GM19438 (cell line): ENCODE measurements at regions not wholly inside any gene's neighbourhood (a gene's known extent, or its start where the extent isn't known, plus 50 kb on each side); places are given as distances from the start of the nearest gene placed in this dataset.

Experiments used
- ATAC-seq: cut with Tn5 transposase; IDR thresholded peaks from one replicate; pipeline ENCODE4 v1.9.1; 2021; ENCODE audit warnings: low read depth; ENCODE audit not compliant: unreplicated experiment

DNA sequence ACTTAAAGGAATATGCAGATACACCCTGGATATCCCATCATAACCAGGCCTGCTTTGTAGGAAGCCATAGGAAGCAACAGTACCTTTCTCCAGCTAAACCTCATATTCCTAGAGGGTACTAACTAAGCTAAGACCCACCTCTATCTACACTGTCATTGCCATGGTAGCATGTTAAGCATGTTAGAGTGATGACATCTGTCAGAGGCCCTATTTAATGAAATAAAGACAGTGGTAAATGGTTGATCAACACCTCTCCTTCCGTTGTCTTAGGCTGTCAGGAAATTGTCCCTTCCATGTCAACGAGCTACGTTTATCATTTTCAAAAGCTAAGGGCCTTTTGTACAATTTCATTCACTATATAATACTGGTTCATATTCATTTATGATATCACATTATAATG is 251.1 kb upstream of the PSMD7 start:
- ATAC-seq = no peak

DNA sequence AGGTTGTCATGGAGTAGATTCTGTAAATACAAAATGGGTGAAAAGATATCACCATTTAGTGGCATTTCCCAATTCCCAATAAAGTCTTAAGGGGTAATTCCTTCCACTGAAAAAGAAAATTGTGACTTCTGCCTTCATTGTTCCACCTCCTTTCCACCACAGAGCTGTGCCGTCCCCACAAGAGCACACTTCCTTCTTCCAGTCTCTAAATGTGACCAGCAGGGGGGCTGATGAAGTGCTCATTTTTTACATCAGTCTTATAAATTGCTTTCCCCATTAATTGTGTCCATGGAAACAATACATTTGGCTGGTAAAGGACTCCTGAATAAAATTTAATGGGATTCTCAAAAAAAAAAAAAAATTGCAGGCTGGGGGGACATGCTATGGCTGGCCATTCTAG is 260.8 kb upstream of the PSMD7 start:
- ATAC-seq = no peak

DNA sequence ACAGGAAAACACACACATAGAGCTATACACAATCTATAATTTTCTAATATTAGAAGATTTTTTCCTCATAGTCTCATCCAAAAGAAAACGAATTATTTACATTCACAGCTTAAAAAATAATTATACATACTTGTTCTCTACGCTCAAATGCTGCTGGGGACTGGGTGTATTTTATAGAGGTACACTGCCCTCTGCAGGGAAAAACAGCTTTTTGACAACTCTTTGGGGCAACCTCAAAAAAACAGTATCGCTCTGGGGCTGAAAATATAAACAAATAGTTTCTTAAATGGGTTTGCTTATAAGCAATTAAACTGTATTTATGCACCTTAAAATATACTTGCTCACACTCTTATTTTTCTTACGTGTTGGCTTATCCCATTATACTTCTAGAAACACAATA is 261.8 kb upstream of the PSMD7 start:
- no peak for ATAC-seq

DNA sequence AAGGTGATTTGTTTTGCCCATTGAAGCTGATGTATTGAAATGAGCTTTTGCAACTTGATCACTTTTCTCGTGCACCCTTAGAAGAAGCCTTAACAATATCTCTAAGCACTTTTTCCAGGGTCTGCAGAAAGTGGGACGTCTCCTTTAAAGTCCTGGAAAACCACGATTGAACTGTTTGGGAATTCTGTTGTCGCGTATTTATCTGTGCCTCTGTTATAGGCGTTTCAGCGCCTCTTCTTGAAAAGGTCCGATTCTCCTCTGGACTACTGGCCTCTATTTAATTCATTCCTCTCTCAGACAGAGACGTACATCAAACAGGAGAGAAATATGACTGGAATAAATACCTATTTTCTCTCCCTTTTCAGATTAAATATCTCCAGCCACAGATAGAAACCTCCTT is 262.4 kb upstream of the PSMD7 start:
- no peak for ATAC-seq

DNA sequence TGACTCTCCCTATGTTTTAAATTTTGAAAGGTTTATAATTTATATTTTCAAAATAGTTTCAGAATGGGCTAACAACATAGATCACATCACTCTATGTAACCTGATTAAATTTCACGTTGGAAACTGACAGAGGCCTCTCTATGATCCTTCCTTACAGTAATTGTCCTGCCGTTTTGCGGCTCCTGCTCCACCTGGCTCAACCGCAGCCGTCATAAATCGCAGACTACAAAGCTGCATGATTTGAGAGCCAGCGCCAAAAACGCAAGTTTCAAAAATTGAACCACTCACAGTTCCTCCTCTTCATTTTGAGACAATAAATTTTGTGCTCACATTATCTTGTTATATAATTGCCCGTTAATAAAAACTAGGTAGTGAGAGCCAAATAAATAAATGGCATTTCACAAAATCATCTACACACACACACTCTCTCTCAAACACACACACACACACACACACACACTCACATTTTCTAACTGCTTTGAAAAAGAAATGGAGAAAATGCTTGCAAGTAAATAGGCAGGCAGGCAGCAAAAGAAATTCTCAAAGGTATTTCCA is 263.1 kb upstream of the PSMD7 start:
- ATAC-seq = no peak

DNA sequence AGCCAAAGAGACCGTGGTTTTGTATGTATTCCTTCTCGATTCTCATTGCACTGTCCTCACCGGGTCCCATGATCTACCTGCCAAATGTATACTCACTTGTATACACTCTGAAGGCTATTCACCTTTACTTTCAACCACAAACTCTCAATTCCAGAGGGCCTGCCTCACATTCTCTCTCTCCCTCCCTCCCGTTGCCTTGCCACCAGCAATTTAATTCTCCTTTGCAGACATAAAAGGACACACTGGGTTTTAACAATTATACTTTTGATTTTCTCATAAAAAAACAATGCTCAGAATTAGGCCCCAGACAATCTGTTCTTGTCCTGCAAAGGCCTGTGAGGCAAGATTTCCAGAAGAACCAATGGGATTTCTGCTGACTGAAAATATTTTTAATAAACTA is 265.1 kb upstream of the PSMD7 start:
- no peak for ATAC-seq

DNA sequence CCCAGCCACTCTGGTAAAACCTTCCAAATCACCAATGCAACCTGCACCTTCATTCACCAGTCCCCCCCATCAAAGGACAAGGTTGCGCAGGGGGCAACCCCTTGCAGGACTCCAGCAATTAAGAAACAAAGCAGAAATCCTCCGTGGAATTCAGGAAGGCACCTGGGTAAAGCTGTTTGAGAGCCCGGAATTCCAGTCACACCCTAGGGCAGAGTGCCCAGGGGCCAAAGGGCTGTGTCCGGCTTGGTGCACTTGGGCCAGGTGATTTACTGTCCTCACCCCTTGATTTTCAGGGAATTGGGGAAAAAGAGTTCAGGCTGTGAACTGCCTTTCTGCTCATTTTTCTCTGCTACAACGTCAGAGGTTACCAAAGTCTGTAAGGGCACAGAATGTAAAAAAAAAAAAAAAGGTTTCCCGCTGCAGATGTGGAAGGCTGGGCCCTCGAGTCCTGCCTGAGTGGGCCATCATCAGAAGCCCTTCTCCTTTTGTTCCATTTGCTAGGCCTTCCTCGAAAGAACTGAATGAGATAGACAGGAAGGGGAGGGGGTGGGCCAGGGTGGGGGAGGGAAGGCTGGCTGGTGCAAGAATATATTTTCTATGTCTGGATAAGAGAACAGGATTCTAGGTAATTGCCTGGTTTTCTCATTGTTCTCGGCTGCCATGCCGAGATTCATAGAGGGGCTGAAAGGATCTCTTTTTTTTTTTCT is 266.5 kb upstream of the PSMD7 start:
- ATAC-seq = no peak

DNA sequence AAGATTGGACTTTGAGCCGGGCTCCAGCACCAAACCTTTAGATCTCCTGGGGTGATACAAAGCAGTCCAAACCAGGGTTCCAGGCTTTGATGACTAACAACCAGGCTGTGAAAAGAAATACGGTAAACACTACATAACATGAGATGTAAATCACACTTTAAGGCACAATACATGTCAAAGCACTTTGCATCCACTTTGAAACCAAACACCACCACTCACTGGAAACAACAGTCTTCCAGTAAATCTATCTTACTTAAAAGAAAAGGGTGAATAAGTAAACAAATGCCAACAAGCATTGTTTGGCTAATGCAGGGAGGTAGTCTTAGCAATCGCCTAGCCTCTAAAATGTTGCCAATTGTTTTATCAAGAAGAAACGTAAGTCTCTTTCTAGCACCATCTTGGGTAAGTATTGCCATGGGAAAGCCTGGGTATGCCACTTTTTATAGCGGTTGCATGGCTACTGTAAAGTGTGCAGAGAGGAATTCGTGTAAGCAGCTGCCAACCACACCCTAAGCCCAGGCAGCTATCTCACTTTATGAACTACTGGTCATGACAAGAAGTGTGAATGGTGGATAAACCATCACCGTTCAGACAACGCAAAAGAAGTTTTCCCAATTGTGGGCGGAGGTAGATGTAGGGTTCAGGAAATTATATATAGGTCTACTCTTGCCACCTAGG is 267.4 kb upstream of the PSMD7 start:
- ATAC-seq = no peak

DNA sequence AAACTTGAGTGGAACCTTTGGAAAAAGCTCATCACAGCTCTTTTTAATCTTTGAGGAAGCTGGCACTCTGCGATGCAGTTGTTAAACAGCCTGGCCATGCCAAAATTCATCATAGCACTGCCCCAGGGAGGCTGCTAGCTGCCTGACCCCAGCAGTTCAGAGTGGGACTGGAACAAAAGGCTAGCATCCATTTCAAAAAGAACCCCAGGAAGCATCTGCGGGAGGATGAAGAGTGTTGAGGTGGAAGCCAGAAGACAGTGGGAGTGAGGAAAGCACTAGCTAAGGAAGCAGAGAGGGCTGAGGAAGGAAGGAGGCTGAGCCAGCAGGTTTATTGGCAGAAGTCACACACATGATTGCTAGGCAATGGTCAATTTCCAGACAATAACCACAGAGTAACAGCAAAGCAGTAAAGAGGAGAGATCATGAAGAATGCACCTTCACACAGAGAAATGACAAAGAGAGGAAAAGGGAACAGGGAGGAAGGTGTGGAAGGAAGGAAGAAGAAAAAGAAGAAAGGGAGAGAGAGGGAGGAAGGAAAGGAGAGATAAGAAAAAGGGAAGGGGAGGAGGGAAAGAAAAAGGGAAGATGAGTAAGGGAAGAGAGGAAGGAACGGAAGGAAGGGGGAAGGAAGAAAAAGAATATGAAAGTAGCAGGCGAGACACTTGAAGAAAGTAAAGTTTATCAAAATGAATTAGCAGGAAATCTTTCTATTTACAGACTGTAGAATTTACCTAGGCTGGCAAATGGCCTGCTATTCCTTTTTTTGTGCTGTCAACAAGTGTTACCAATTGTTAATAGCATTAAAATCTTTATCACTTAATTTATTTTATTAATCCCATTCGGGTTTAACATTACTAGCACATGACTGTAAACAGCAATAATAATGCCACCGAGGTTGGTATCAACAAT is 270.0 kb upstream of the PSMD7 start:
- no peak for ATAC-seq

DNA sequence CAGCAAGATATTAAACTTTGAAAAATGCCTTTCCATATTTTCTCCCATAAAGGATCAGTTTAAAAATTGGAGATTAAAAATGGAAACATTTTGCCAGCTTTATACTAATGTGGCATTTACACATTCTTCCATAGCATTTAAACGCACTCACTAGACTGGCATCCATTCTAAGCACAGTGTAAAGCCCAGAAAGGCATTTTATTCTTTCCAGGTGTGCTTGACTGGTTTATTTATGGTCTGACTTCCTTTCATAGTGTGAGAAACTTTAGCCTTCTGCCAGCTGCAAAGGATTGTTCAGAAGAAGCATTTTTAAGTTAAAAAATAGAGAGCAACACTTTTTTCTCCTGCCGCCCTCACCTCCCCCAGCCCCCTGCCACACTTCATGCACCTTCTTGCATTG is 271.7 kb upstream of the PSMD7 start:
- no peak for ATAC-seq

DNA sequence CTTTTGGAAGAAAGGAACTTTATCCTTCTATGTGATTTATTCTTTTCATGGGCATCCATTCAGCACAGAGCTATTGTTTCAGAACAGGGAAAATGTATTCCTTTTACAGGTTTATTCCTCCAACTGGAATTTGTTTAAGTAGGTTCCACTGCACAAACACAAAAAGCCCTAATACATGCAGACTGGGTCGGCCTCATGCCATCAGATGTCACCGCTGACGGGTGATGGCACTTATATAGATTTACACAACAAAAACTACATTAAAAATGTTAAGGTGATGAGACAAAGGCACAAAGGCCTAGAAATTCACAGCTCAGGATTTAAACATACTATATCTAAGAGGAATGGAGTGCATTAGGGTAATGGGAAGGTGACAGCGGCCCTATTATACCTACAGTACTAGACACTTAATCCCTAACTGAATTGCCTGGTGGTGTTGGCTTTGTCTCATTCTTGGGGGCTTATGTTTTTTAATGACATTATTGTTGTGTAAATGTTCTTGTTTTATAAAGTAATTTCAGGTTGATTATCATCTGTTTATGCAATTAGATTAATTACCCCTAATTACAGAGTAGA is 276.4 kb upstream of the PSMD7 start:
- no peak for ATAC-seq

DNA sequence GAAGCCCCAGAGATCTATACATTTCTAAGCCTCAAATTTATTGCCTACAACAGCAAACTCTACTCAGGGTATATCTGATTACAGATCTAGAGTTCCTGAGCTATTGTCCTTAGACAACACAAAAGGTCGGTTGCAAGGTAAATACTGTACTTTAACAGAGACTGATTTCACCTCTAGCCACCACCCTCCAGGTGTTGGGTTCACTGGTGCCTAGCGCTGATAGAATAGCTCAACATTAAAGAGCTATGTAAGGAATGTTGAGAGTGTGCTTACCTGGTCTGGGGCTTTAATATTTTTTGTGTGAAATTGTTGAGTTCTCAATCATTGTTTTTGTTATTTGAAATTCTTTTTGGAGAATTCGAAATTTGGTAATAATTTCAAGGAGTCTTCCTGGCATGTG is 277.0 kb upstream of the PSMD7 start:
- no peak for ATAC-seq

DNA sequence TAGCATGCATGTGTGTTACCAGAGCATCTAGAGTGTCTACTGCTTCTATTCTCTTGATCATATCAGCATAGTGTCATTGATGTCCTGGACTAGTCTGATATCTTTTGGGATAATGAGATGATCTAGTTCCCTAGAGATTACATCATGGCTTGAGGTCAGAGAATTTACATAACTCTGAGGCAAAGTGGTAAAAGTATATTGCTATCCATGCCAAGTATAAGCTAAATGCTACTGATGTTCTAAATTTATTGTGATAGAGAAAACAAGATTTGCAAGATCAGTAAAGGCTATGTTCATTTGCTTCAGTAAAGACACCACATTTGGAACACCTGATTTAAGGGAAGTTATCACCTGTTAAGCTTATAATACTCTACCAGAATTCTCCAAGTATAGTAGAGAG is 280.7 kb upstream of the PSMD7 start:
- no peak for ATAC-seq

DNA sequence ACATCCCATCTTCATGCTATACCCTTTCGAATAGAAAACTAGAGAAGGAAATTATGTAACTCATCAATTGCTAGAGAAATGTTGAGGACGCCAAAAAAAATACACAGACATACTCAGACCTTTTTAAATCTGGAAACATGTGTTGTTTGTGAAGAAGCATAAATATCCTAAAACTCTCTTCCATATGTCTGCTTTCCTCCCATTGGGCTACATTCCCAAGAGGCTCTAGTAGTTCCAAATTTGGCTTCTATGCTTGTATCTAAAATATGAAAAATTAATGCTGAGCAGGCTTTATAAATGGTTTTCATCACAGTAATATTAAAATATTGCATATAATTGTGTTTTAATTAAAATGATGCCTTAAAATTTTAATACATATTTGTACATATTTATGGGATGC is 297.9 kb upstream of the PSMD7 start:
- ATAC-seq = no peak

DNA sequence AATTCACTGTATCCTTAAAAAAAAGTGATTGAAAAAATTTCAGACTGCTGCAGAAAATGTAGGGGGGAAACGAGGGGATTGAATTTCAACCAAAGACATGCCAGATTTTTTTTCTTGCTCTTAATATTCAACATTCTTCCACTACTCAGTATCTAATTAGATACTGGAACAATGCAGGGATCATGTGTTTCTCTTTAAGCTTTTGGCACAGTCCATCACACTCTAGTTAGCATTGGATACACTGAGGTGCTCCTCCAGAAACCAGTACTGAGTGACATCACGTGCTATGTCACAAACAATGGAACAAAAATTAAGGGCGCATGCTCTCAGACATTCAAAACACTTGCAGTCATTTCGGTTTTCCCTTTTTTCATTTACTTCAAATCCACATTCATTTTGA is 298.6 kb upstream of the PSMD7 start:
- ATAC-seq = no peak

DNA sequence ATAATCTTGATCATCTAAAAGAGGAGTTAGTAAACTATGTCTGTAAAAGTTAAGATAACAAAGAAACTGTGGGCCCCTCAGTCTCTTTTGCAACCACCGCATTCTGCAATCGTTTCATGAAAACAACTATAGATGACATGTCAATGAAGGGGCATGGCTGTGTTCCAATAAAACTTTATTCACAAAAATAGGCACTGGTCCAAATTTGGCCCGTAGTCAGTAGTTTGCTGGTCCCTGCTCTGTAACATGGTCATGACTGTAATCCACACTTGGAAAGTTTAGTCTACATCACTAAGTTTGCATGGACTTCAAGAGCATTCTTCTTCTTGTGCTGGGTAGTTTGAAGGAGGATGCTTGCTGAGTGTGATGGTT is 299.3 kb upstream of the PSMD7 start:
- no peak for ATAC-seq

DNA sequence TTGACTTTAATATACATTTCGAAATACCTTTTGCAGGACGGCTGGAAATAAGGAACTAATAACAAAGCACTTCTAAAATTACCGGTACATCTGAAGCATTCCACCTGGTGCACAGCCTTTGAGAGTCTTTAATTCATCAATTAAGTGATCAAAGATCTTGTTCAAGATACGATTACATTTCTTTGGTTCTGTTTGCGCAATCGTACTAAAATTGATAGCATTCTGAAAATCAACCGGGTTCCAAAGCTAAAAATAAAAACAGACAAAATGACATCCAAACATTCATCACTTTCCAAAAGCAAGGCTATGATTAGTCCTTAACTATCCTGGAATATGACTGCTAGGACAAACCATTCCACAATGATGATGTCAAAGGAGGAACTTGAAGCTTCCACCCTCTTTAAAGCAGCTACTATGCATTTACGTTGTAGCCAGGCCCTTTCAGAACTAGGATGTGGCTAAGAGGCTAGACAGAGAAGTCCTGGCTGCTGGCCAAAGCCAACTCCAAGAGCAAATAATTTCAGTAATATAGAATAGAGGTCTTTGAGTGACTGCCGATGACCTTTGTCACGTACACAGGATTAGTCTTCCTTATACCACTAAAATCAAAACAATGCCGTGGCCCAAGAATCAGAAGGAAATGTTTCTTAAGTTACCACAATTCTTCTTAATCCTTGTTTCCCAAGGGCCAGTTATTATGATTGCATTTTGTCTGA is 299.8 kb upstream of the PSMD7 start:
- no peak for ATAC-seq

DNA sequence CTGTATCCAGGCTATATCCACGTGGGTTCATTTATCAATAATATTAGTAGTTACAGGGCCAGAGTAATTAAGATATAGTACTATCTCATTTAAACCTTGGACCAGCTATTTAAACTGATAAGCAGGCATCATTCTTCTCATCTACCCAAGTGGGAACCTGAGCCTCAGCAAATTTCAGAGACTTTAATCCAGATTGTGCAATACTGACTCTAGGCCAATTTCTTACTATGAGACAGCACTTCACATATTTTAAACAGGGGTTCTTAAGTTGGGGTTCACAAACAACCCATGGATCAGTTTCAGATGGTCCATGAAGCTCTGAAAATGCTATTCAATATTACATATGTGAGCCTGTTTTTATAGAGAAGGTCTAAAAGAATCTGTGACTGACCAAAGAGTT is 302.7 kb upstream of the PSMD7 start:
- no peak for ATAC-seq

DNA sequence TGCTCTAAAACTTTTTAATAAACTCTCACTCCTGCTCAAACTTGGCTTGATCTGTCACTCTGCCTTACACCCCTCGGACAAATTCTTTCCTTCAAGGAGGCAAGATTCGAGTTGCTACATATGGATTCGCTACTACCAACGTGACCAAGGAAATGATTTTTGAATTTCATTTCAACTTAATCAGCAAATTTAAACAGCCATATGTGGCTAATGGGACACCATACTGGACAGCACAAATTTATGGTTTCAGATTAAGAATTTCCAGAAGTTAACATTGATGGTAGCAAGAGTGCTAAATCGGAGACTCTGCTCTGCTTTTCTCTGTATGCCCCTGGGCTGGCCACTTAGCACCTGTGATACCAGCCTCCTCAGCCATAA is 318.2 kb upstream of the PSMD7 start:
- no peak for ATAC-seq

DNA sequence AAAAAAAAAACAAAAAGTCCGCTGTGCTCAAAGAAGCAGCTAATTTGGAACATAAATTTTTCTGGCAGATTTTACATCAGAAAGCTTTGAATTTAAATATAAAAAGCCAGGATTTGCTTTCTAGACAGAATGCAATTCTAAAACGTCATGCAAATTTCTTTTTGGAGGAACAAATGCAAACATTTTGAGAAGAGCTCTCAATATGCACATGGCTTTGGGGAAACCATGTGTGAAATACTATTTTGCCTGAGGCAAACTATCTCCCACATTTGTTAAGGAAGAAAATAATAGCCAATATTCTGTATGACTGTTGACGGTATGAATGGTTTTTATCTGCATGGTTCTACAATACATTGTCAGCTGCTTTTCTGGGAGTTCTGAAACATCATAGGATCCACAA is 320.0 kb upstream of the PSMD7 start:
- ATAC-seq = no peak
